ENCODE measurements at regions not wholly inside any gene's neighbourhood (a gene's known extent, or its start where the extent isn't known, plus 50 kb on each side); places are given as distances from the start of the nearest gene placed in this dataset.

DNA sequence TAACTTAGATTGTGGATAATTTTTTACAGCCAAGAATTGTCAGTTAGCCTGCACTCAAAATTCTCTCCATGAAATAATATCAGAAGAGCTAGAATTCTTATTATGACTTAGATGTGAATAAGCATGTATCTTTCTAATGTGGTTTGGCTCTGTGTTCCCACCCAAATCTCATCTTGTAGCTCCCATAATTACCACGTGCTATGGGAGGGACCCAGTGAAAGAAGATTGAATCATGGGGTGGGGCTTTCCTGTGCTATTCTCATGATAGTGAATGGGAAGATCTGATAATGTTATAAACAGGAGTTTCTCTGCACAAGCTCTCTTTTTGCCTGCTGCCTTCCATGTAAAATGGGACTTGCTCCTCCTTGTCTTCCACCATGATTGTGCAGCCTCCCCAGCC is 176.8 kb downstream of the MAT2B start (continued):
- TF ChIP-seq, protein P1, sequence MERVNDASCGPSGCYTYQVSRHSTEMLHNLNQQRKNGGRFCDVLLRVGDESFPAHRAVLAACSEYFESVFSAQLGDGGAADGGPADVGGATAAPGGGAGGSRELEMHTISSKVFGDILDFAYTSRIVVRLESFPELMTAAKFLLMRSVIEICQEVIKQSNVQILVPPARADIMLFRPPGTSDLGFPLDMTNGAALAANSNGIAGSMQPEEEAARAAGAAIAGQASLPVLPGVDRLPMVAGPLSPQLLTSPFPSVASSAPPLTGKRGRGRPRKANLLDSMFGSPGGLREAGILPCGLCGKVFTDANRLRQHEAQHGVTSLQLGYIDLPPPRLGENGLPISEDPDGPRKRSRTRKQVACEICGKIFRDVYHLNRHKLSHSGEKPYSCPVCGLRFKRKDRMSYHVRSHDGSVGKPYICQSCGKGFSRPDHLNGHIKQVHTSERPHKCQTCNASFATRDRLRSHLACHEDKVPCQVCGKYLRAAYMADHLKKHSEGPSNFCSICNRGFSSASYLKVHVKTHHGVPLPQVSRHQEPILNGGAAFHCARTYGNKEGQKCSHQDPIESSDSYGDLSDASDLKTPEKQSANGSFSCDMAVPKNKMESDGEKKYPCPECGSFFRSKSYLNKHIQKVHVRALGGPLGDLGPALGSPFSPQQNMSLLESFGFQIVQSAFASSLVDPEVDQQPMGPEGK (CRISPR knock-in tag; IDR thresholded peaks at IDR 0.05) = no peak
- TF ChIP-seq FOXK2 (IDR thresholded peaks at IDR 0.05) = no peak
- no peak for TF ChIP-seq BRD4 (CRISPR knock-in tag; IDR thresholded peaks at IDR 0.05)
- TF ChIP-seq POLR2G (IDR thresholded peaks at IDR 0.05; ENCODE audit: low read depth, low read length) = no peak
- TF ChIP-seq, protein P2, sequence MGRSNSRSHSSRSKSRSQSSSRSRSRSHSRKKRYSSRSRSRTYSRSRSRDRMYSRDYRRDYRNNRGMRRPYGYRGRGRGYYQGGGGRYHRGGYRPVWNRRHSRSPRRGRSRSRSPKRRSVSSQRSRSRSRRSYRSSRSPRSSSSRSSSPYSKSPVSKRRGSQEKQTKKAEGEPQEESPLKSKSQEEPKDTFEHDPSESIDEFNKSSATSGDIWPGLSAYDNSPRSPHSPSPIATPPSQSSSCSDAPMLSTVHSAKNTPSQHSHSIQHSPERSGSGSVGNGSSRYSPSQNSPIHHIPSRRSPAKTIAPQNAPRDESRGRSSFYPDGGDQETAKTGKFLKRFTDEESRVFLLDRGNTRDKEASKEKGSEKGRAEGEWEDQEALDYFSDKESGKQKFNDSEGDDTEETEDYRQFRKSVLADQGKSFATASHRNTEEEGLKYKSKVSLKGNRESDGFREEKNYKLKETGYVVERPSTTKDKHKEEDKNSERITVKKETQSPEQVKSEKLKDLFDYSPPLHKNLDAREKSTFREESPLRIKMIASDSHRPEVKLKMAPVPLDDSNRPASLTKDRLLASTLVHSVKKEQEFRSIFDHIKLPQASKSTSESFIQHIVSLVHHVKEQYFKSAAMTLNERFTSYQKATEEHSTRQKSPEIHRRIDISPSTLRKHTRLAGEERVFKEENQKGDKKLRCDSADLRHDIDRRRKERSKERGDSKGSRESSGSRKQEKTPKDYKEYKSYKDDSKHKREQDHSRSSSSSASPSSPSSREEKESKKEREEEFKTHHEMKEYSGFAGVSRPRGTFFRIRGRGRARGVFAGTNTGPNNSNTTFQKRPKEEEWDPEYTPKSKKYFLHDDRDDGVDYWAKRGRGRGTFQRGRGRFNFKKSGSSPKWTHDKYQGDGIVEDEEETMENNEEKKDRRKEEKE (IDR thresholded peaks at IDR 0.05) = no peak
- TF ChIP-seq, protein P3, sequence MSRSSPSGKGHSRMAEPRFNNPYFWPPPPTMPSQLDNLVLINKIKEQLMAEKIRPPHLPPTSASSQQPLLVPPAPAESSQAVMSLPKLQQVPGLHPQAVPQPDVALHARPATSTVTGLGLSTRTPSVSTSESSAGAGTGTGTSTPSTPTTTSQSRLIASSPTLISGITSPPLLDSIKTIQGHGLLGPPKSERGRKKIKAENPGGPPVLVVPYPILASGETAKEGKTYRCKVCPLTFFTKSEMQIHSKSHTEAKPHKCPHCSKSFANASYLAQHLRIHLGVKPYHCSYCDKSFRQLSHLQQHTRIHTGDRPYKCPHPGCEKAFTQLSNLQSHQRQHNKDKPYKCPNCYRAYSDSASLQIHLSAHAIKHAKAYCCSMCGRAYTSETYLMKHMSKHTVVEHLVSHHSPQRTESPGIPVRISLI (CRISPR knock-in tag; IDR thresholded peaks at IDR 0.05; ENCODE audit: borderline replicate concordance) = no peak
- no peak for TF ChIP-seq HOXA5 (CRISPR knock-in tag; IDR thresholded peaks at IDR 0.05)

DNA sequence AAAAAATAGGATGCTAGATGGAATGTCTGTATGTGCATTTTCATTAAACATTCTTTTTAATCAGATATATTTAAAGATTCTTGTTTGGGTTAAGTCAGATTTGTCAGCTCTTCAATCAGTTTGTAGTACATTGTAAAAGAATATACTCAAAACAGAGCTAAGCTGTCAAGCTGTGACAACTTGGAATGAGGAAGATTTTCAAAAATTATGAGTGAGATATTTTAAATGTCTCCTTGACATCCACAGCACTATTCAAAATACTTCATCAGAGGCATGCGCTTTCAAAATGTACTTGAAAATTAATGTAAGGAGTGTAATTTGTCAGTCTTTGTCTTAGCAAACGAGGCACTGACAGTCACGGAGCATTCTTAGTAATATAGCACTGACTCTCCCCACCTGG is 182.0 kb downstream of the MAT2B start:
- Histone ChIP-seq H3K4me1 (ENCODE audit: insufficient read depth, low read length) (no peaks in the 10 kb centered on the region), H3K4me2 (ENCODE audit: low read depth, low read length) (no peak overlapping the region), H3K4me3 (replicated peaks in 1 of 3; ENCODE audit: insufficient read depth in 1 of 3, low read depth in 2 of 3, low read length in 3 of 3) (no peak overlapping the region), H3K27ac (ENCODE audit: extremely low read length, insufficient read depth, low read length) (no peak overlapping the region), H3K9me3 (ENCODE audit: low read length) (no peaks in the 10 kb centered on the region), H4K20me1 (ENCODE audit: insufficient read depth, low read length) (no peaks in the 10 kb centered on the region), H3K27me3 (ENCODE audit: control insufficient read depth in 1 of 2, insufficient read depth in 2 of 2, low read length in 2 of 2) (no peaks in the 10 kb centered on the region; a peak in 2 of 5 replicates), H3K9ac (ENCODE audit: insufficient read depth, low read depth, low read length) (no peak overlapping the region), H3K36me3 (replicated peaks in 1 of 2; ENCODE audit: control insufficient read depth in 1 of 2, insufficient read depth in 2 of 2, low read length in 2 of 2) (no peaks in the 10 kb centered on the region), H2AFZ (ENCODE audit: low read length) (no peak overlapping the region), H3K79me2 (ENCODE audit: insufficient read depth, low read length) (no peaks in the 10 kb centered on the region)
- in situ Hi-C loops (cut with HindIII; ENCODE audit: extremely low pct_ligation_motif_present, low pct_unique_long_range_greater_than_20kb) = no loop called here
- WGBS (ENCODE audit: low lambda C conversion rate) = 18% methylated on average over 3 of the region's 3 CpGs
- ChIA-PET CTCF (ENCODE audit: low intra/inter-chr PET ratio, low total read pairs) (no interaction called here), POLR2A (no interaction called here)
- BruUV-seq (replicated peaks) = no TSS peak
- no peak for DNase-seq (ENCODE audit: low spot score)
- TF ChIP-seq HNF4G (IDR thresholded peaks at IDR 0.05; ENCODE audit: borderline replicate concordance, low read depth, low read length) (no peak), HNF4G (CRISPR knock-in tag; IDR thresholded peaks at IDR 0.05; ENCODE audit: borderline replicate concordance, low read depth) (no peak), MIER3 (CRISPR knock-in tag; IDR thresholded peaks at IDR 0.05; ENCODE audit: borderline replicate concordance) (no peak), YEATS2 (CRISPR knock-in tag; IDR thresholded peaks at IDR 0.05; ENCODE audit: borderline replicate concordance) (no peak), ZNF556 (CRISPR knock-in tag; IDR thresholded peaks at IDR 0.05; ENCODE audit: borderline replicate concordance) (no peak)
- no peak for FAIRE-seq
- ATAC-seq = no peak
- intact Hi-C loops (cut with micrococcal nuclease; ENCODE audit: unreplicated experiment) = no loop called here
